ENCODE measurements at regions not wholly inside any gene's neighbourhood (a gene's known extent, or its start where the extent isn't known, plus 50 kb on each side); places are given as distances from the start of the nearest gene placed in this dataset.
"Not testable (repeated sequence)": the region's sequence is repeated elsewhere in the genome, so short reads cannot be mapped to it uniquely, and the experiment has no call there.

- not testable (repeated sequence) for DNase-seq (ENCODE audit: low spot score)
Measured at GRCh38 chr2:87638872-87639271, 109.0 kb upstream of the PLGLB2 start.

GRCh38 chr2:87639801-87640440 lies 108.0 kb upstream of the PLGLB2 start:
- not testable (repeated sequence) for DNase-seq (ENCODE audit: low spot score)

- DNase-seq (ENCODE audit: low spot score): not testable (repeated sequence)
Measured at GRCh38 chr2:87640961-87641563, 106.8 kb upstream of the PLGLB2 start.

GRCh38 chr2:87643165-87643564 lies 104.7 kb upstream of the PLGLB2 start:
- not testable (repeated sequence) for DNase-seq (ENCODE audit: low spot score)

- not testable (repeated sequence) for DNase-seq (ENCODE audit: low spot score)
Measured at GRCh38 chr2:87647737-87648498, 100.0 kb upstream of the PLGLB2 start.

GRCh38 chr2:87648815-87649214 lies 99.1 kb upstream of the PLGLB2 start:
- not testable (repeated sequence) for DNase-seq (ENCODE audit: low spot score)

GRCh38 chr2:87649871-87650270 lies 98.0 kb upstream of the PLGLB2 start:
- not testable (repeated sequence) for DNase-seq (ENCODE audit: low spot score)

- not testable (repeated sequence) for DNase-seq (ENCODE audit: low spot score)
Measured at GRCh38 chr2:87650837-87651236, 97.0 kb upstream of the PLGLB2 start.

- DNase-seq (ENCODE audit: low spot score): not testable (repeated sequence)
Measured at GRCh38 chr2:87651589-87651988, 96.3 kb upstream of the PLGLB2 start.

GRCh38 chr2:87653373-87653772 lies 94.5 kb upstream of the PLGLB2 start:
- DNase-seq (ENCODE audit: low spot score): not testable (repeated sequence)

GRCh38 chr2:87654136-87654814 lies 93.6 kb upstream of the PLGLB2 start:
- DNase-seq (ENCODE audit: low spot score): not testable (repeated sequence)

- not testable (repeated sequence) for DNase-seq (ENCODE audit: low spot score)
Measured at GRCh38 chr2:87657915-87658314, 90.0 kb upstream of the PLGLB2 start.

GRCh38 chr2:87658357-87658756 lies 89.5 kb upstream of the PLGLB2 start:
- DNase-seq (ENCODE audit: low spot score): not testable (repeated sequence)

- not testable (repeated sequence) for DNase-seq (ENCODE audit: low spot score)
Measured at GRCh38 chr2:87658976-87659375, 88.9 kb upstream of the PLGLB2 start.

- not testable (repeated sequence) for DNase-seq (ENCODE audit: low spot score)
Measured at GRCh38 chr2:87660164-87660563, 87.7 kb upstream of the PLGLB2 start.

GRCh38 chr2:87662316-87663290 lies 85.3 kb upstream of the PLGLB2 start:
- DNase-seq (ENCODE audit: low spot score): peak; percentile 67

- not testable (repeated sequence) for DNase-seq (ENCODE audit: low spot score)
Measured at GRCh38 chr2:87663347-87663746, 84.5 kb upstream of the PLGLB2 start.

GRCh38 chr2:87667027-87667426 lies 80.9 kb upstream of the PLGLB2 start:
- DNase-seq (ENCODE audit: low spot score): not testable (repeated sequence)

- DNase-seq (ENCODE audit: low spot score): not testable (repeated sequence)
Measured at GRCh38 chr2:87668361-87668760, 79.5 kb upstream of the PLGLB2 start.

GRCh38 chr2:87669633-87670231 lies 78.2 kb upstream of the PLGLB2 start:
- DNase-seq (ENCODE audit: low spot score): not testable (repeated sequence)

Data from ureter (tissue), 1 donor.